B cell (primary cell): ENCODE measurements at regions not wholly inside any gene's neighbourhood (a gene's known extent, or its start where the extent isn't known, plus 50 kb on each side); places are given as distances from the start of the nearest gene placed in this dataset.

Experiments used
- ATAC-seq: fragments of 200-7000 bp; cut with Tn5 transposase; one replicate; pipeline ENCODE4 v1.10.0; 2021; ENCODE audit warnings: low read depth, mild to moderate bottlenecking, moderate number of reproducible peaks, moderate library complexity
- CTCF ChIA-PET: fragments of 350-600 bp; sonication (Branson Sonifier 250); formaldehyde crosslinking; loops from one replicate; lab custom pipeline; 2021; ENCODE audit warnings: antibody characterized with exemption, inconsistent platforms; lab: Charles Lee
- POLR2A ChIA-PET: fragments of 350-600 bp; sonication (Branson Sonifier 250); formaldehyde crosslinking; loops from one replicate; lab custom pipeline; 2021; ENCODE audit warnings: antibody characterized with exemption; lab: Charles Lee
- DNase-seq: peaks from one replicate; pipeline ENCODE4 v3.0.0; 2013
- H2AFZ ChIP-seq: 2 replicates; pipeline ENCODE4 v1.6.1; 2012; ENCODE audit warnings: mild to moderate bottlenecking, low read depth, low read length; ENCODE audit not compliant: insufficient read depth, poor library complexity, severe bottlenecking
- H3K27ac ChIP-seq, 2 donors: 1 replicate in 1 of 2; 2 replicates in 1 of 2; pipeline ENCODE4 v1.5.1; 2012 to 2013; ENCODE audit warnings: low read length in 2 of 2, mild to moderate bottlenecking in 2 of 2, moderate library complexity in 1 of 2
- H3K27me3 ChIP-seq, 4 experiments: fragments of 200-600 bp in 1 of 4; sonication (generic) in 1 of 4; replicated peaks in 1 of 4; 1 replicate in 2 of 4; 2 replicates in 2 of 4; pipeline versions ENCODE4 v1.6.1 to v1.7.0; 2013 to 2016; ENCODE audit warnings: low read length in 3 of 4, mild to moderate bottlenecking in 2 of 4, mixed read lengths in 1 of 4, moderate library complexity in 1 of 4; ENCODE audit not compliant: insufficient read depth in 4 of 4, control insufficient read depth in 3 of 4; ENCODE audit errors: control extremely low read depth in 1 of 4
- H3K36me3 ChIP-seq, 2 experiments: replicated peaks in 1 of 2; 1 replicate in 1 of 2; 2 replicates in 1 of 2; pipeline versions ENCODE4 v1.6.1 to v1.7.1; 2013; ENCODE audit warnings: low read length in 1 of 2; ENCODE audit not compliant: insufficient read depth in 2 of 2, control insufficient read depth in 1 of 2; ENCODE audit errors: control extremely low read depth in 1 of 2, extremely low read depth in 1 of 2
- H3K4me1 ChIP-seq, 2 donors: fragments of 200-600 bp in 1 of 2; sonication (generic) in 1 of 2; 1 replicate in 1 of 2; 2 replicates in 1 of 2; pipeline versions ENCODE4 v1.5.1 to v1.6.1; 2013 to 2017; ENCODE audit warnings: low read length in 2 of 2; ENCODE audit not compliant: control insufficient read depth in 2 of 2, insufficient read depth in 2 of 2
- H3K4me2 ChIP-seq: replicated peaks from 2 replicates; pipeline ENCODE3; 2012; ENCODE audit warnings: mild to moderate bottlenecking, low read depth, low read length; ENCODE audit not compliant: poor library complexity, severe bottlenecking
- H3K4me3 ChIP-seq, 5 experiments: fragments of 200-600 bp in 1 of 5; sonication (generic) in 1 of 5; 1 replicate in 3 of 5; 2 replicates in 2 of 5; pipeline versions ENCODE4 v1.5.1 to v1.7.0; 2011 to 2016; ENCODE audit warnings: low read length in 4 of 5, mild to moderate bottlenecking in 4 of 5, low read depth in 2 of 5, control low read depth in 1 of 5, moderate library complexity in 1 of 5; ENCODE audit not compliant: insufficient read depth in 1 of 5; ENCODE audit errors: control extremely low read depth in 1 of 5, extremely low read depth in 1 of 5
- H3K79me2 ChIP-seq: fragments of 200-600 bp; sonication (generic); one replicate; pipeline ENCODE4 v1.6.0; 2016; ENCODE audit warnings: low read length; ENCODE audit not compliant: control insufficient read depth, insufficient read depth
- H3K9ac ChIP-seq: fragments of 200-600 bp; sonication (generic); 2 replicates; pipeline ENCODE4 v1.6.1; 2017; ENCODE audit warnings: mild to moderate bottlenecking, low read length, moderate library complexity
- H3K9me3 ChIP-seq, 3 donors: one replicate each; pipeline versions ENCODE4 v1.6.1 to v1.7.1; 2013; ENCODE audit warnings: low read length in 2 of 3; ENCODE audit not compliant: control insufficient read depth in 2 of 3, insufficient read depth in 1 of 3; ENCODE audit errors: control extremely low read depth in 1 of 3
- H4K20me1 ChIP-seq: 2 replicates; pipeline ENCODE4 v1.6.0; 2012; ENCODE audit warnings: mild to moderate bottlenecking, low read length; ENCODE audit not compliant: insufficient read depth, control insufficient read depth, poor library complexity, severe bottlenecking
- H3K27ac Mint-ChIP-seq: one replicate; pipeline ENCODE4 v1.8.0; 2021; ENCODE audit warnings: mixed read lengths
- H3K27me3 Mint-ChIP-seq: one replicate; pipeline ENCODE4 v1.8.0; 2021; ENCODE audit warnings: mixed read lengths
- H3K4me1 Mint-ChIP-seq: one replicate; pipeline ENCODE4 v1.8.0; 2021; ENCODE audit warnings: mixed read lengths
- H3K4me3 Mint-ChIP-seq: one replicate; pipeline ENCODE4 v1.8.0; 2021; ENCODE audit warnings: mixed read lengths
- H3K9me3 Mint-ChIP-seq: one replicate; pipeline ENCODE4 v1.8.0; 2022; ENCODE audit warnings: mixed read lengths; ENCODE audit not compliant: insufficient read depth
- EZH2 ChIP-seq: IDR thresholded peaks from 2 replicates; pipeline ENCODE4 v1.6.1; 2012; ENCODE audit warnings: borderline replicate concordance, low read depth, mild to moderate bottlenecking, moderate library complexity, low read length; ENCODE audit not compliant: insufficient read depth, poor library complexity, severe bottlenecking
- WGBS: methylation state at CpG from one replicate; pipeline ENCODE4 v1.1.5; 2013; ENCODE audit warnings: missing lambda C conversion rate; ENCODE audit not compliant: insufficient coverage; 5-methylcytosine and 5-hydroxymethylcytosine counted together
- intact Hi-C: fragments of 100-400 bp; cut with micrococcal nuclease; formaldehyde crosslinking; loops from one replicate; pipeline ENCODE4 v1.10.0; 2022
- TF ChIP-seq, protein P1 (sequence below): fragments of 200-600 bp; IDR thresholded peaks from one replicate; pipeline ENCODE4 v1.8.0; 2022; ENCODE audit warnings: antibody characterized with exemption, mild to moderate bottlenecking

DNA sequence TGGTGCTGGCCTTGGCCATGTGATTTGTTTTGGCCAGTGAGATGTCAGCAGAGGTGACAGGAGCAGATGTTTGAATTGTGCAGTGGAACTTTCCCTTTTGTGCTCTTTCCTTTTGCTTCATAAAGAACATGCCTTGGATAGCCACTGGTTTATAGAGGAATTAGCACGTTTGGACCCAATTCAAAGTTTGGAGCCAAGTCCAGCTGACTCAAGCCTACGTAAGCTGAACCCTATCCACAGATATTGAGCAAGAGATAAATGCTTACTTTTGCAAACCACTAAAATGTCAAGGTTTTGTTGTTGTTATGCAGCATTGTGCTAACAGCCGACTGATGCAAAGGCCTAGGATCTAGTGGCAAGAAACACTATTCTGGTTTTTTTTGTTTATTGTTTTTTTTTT is 230.9 kb upstream of the CITED2 start:
- H3K27me3 Mint-ChIP-seq = no peaks in the 10 kb centered on the region
- no peaks in the 10 kb centered on the region for H3K9me3 Mint-ChIP-seq
- H3K79me2 ChIP-seq = no peaks in the 10 kb centered on the region
- H3K4me2 ChIP-seq = no peak overlapping the region
- H3K27ac ChIP-seq = no peak overlapping the region
- H3K4me1 Mint-ChIP-seq = no peaks in the 10 kb centered on the region
- POLR2A ChIA-PET = no interaction called here
- H3K27me3 ChIP-seq = no peaks in the 10 kb centered on the region
- no peaks in the 10 kb centered on the region for H3K36me3 ChIP-seq
- intact Hi-C loops = no loop called here
- DNase-seq = no peak
- H3K27ac Mint-ChIP-seq = no peak overlapping the region
- no peaks in the 10 kb centered on the region for H3K4me1 ChIP-seq
- H3K9ac ChIP-seq = no peak overlapping the region
- CTCF ChIA-PET = no interaction called here
- no peak for ATAC-seq
- H2AFZ ChIP-seq = no peak overlapping the region
- H3K4me3 ChIP-seq = no peak overlapping the region
- TF ChIP-seq, protein P1, sequence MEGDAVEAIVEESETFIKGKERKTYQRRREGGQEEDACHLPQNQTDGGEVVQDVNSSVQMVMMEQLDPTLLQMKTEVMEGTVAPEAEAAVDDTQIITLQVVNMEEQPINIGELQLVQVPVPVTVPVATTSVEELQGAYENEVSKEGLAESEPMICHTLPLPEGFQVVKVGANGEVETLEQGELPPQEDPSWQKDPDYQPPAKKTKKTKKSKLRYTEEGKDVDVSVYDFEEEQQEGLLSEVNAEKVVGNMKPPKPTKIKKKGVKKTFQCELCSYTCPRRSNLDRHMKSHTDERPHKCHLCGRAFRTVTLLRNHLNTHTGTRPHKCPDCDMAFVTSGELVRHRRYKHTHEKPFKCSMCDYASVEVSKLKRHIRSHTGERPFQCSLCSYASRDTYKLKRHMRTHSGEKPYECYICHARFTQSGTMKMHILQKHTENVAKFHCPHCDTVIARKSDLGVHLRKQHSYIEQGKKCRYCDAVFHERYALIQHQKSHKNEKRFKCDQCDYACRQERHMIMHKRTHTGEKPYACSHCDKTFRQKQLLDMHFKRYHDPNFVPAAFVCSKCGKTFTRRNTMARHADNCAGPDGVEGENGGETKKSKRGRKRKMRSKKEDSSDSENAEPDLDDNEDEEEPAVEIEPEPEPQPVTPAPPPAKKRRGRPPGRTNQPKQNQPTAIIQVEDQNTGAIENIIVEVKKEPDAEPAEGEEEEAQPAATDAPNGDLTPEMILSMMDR = no peak
- no peak for TF ChIP-seq EZH2
- no peaks in the 10 kb centered on the region for H3K9me3 ChIP-seq
- H3K4me3 Mint-ChIP-seq = no peak overlapping the region
- no peaks in the 10 kb centered on the region for H4K20me1 ChIP-seq
- whole genome bisulfite sequencing = 100% methylated on average over 2 of the region's 3 CpGs

DNA sequence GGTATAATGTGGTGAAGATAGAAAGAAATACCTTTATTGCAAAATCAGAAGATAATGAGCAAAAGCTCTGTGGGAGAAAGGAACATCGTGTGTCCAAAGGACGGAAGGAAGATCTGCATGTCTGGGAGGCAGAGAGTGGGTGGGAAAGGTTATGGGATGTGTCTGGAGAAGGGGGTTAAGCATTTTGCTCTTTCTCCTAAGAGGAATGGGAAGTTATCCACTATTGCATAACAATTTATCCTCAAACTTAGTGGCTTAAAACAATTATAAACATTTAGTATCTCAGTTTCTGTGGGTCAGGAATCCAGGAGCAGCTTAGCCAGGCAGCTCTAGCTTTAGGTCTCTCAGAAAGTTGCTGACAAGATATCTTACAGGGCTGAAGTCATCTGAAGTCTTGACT is 229.1 kb upstream of the CITED2 start:
- Histone ChIP-seq H3K79me2 (no peaks in the 10 kb centered on the region), H3K36me3 (no peaks in the 10 kb centered on the region), H3K27me3 (no peaks in the 10 kb centered on the region), H3K9me3 (no peaks in the 10 kb centered on the region), H3K4me3 (no peak overlapping the region), H2AFZ (no peak overlapping the region), H3K4me2 (no peak overlapping the region), H4K20me1 (no peaks in the 10 kb centered on the region), H3K9ac (no peak overlapping the region), H3K27ac (no peak overlapping the region), H3K4me1 (no peaks in the 10 kb centered on the region)
- ATAC-seq = no peak
- intact Hi-C loops = no loop called here
- Mint-ChIP-seq H3K4me1 (no peaks in the 10 kb centered on the region), H3K27ac (no peak overlapping the region), H3K27me3 (no peaks in the 10 kb centered on the region), H3K9me3 (no peaks in the 10 kb centered on the region), H3K4me3 (no peak overlapping the region)
- ChIA-PET CTCF (no interaction called here), POLR2A (no interaction called here)
- 100% methylated on average over 1 of the region's 2 CpGs for WGBS
- TF ChIP-seq, protein P1 = no peak
- no peak for TF ChIP-seq EZH2
- DNase-seq = no peak
